ENCODE measurements at regions not wholly inside any gene's neighbourhood (a gene's known extent, or its start where the extent isn't known, plus 50 kb on each side); places are given as distances from the start of the nearest gene placed in this dataset.

DNA sequence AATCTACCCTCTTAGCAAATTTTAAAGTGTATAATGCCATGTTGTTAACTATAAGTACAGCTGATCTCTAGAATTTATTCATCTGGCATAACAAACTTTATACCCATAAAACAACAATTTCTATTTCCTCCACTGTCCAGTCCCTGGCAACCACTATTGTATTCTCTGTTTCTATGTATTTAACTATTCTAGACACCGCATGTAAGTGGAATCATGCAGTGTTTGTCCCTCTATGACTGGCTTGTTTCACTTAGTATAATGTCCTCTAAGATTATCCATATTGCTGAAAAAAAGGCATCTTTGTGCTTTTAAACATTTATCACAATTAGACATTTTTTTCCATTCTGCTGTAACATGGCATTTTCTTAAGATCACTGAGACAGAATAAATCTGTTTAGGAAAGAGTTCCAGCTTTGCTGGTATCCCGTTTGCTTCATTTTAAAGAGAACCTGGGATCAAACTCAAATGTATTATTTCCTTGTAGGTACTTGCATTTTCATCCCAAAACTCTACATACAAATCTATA, 1191.0 kb downstream of the SLITRK5 start:
- H3K18ac ChIP-seq (ENCODE audit: low read depth, low read length) = no peak overlapping the region
- no peaks in the 10 kb centered on the region for H4K20me1 ChIP-seq (ENCODE audit: insufficient read depth, low read length)
- no peak overlapping the region for H3K14ac ChIP-seq (replicated peaks; ENCODE audit: low read depth, low read length)
- no peak overlapping the region for H3K23ac ChIP-seq (ENCODE audit: low read depth, low read length)
- no peak overlapping the region for H2BK20ac ChIP-seq (ENCODE audit: low read depth, low read length)
- ChIA-PET CTCF (no interaction called here), POLR2A (ENCODE audit: unreplicated experiment) (no interaction called here)
- no TSS peak for BruUV-seq (replicated peaks)
- H3K27ac ChIP-seq (ENCODE audit: insufficient read depth, low read length) = no peak overlapping the region
- H3K27me3 ChIP-seq (ENCODE audit: control insufficient read depth, insufficient read depth, low read length) = no peaks in the 10 kb centered on the region
- H2BK120ac ChIP-seq (ENCODE audit: low read depth, low read length) = no peak overlapping the region
- in situ Hi-C loops (cut with MboI; ENCODE audit: low sequenced_read_pairs) (no loop called here), dilution Hi-C loops (cut with HindIII; ENCODE audit: low sequenced_read_pairs, unreplicated experiment) (no loop called here), intact Hi-C loops (cut with micrococcal nuclease) (no loop called here)
- WGBS, 2 experiments (ENCODE audit: extremely low coverage in 2 of 2, insufficient read length in 1 of 2) = no CpG with 5 or more reads among the region's 2 CpGs
- H4K8ac ChIP-seq (ENCODE audit: low read depth in 2 of 2, low read length in 2 of 2) = no peak overlapping the region
- H2AK9ac ChIP-seq (replicated peaks; ENCODE audit: low read depth, low read length, poor library complexity) = no peak overlapping the region
- no peak overlapping the region for H4K5ac ChIP-seq (ENCODE audit: low read depth, low read length)
- H2BK15ac ChIP-seq (ENCODE audit: low read depth, low read length) = no peak overlapping the region
- no peaks in the 10 kb centered on the region for H3K36me3 ChIP-seq (ENCODE audit: control insufficient read depth, insufficient read depth, low read length)
- H3K4me1 ChIP-seq (ENCODE audit: control insufficient read depth, insufficient read depth, low read length) = no peaks in the 10 kb centered on the region
- no peaks in the 10 kb centered on the region for H3K9me1 ChIP-seq (ENCODE audit: insufficient read depth, low read length)
- no peak overlapping the region for H2BK5ac ChIP-seq (ENCODE audit: low read depth, low read length, poor library complexity, severe bottlenecking)
- H4K91ac ChIP-seq (ENCODE audit: insufficient read depth, low read depth, low read length) = no peak overlapping the region
- no peaks in the 10 kb centered on the region for H3K79me1 ChIP-seq (ENCODE audit: low read depth in 1 of 2, low read length in 2 of 2)
- H3K9ac ChIP-seq (ENCODE audit: low read depth, low read length) = no peak overlapping the region
- no peak for DNase-seq
- H3K4me2 ChIP-seq (ENCODE audit: low read depth, low read length) = no peak overlapping the region
- no peak for ATAC-seq (ENCODE audit: low read depth)
- H2AK5ac ChIP-seq (ENCODE audit: low read depth, low read length) = no peak overlapping the region
- H3K4me3 ChIP-seq (ENCODE audit: insufficient read depth, low read depth, low read length) = no peak overlapping the region
- no peak overlapping the region for H2AFZ ChIP-seq (replicated peaks; ENCODE audit: low read length, poor library complexity)
- no peak overlapping the region for H3K56ac ChIP-seq (ENCODE audit: extremely low read depth, insufficient read depth, low read length)
- TF ChIP-seq, protein P1, sequence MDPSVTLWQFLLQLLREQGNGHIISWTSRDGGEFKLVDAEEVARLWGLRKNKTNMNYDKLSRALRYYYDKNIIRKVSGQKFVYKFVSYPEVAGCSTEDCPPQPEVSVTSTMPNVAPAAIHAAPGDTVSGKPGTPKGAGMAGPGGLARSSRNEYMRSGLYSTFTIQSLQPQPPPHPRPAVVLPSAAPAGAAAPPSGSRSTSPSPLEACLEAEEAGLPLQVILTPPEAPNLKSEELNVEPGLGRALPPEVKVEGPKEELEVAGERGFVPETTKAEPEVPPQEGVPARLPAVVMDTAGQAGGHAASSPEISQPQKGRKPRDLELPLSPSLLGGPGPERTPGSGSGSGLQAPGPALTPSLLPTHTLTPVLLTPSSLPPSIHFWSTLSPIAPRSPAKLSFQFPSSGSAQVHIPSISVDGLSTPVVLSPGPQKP (IDR thresholded peaks at IDR 0.05; ENCODE audit: borderline replicate concordance, low read depth, low read length) = no peak
- TF ChIP-seq MAFK (IDR thresholded peaks at IDR 0.05; ENCODE audit: low read depth, low read length) = no peak
- H3K9me3 ChIP-seq (ENCODE audit: control insufficient read depth, insufficient read depth, low read length) = peaks cover 2% of the 10 kb centered on the region; the same call in 1 of the 2 replicates
- H3K4ac ChIP-seq (ENCODE audit: low read depth, low read length) = no peak overlapping the region

Measured in IMR-90 (cell line).